Upper lobe of left lung (tissue), 6 donors: ENCODE measurements at regions not wholly inside any gene's neighbourhood (a gene's known extent, or its start where the extent isn't known, plus 50 kb on each side); places are given as distances from the start of the nearest gene placed in this dataset.
"Not testable (repeated sequence)": the region's sequence is repeated elsewhere in the genome, so short reads cannot be mapped to it uniquely, and the experiment has no call there.

Source experiments
- ATAC-seq, 2 donors: fragments of 200-7000 bp; cut with Tn5 transposase; one replicate each; pipeline ENCODE4 v1.9.1; 2022; ENCODE audit warnings: mild to moderate bottlenecking in 2 of 2, moderate library complexity in 2 of 2; ENCODE audit not compliant: low FRiP score in 2 of 2
- DNase-seq, 2 donors: peaks; one replicate each; pipeline ENCODE4 v3.0.0-alpha.2; 2019 to 2020
- H3K27ac ChIP-seq, 4 donors: fragments of 200-600 bp; sonication (generic); one replicate each; pipeline ENCODE4 v1.5.1; 2016 to 2019
- H3K27me3 ChIP-seq, 4 donors: fragments of 200-600 bp; sonication (generic); one replicate each; pipeline ENCODE4 v1.5.1; 2017 to 2019
- H3K36me3 ChIP-seq, 4 donors: fragments of 200-600 bp; sonication (generic); one replicate each; pipeline ENCODE4 v1.5.1; 2016 to 2019
- H3K4me1 ChIP-seq, 4 donors: fragments of 200-600 bp; sonication (generic); one replicate each; pipeline ENCODE4 v1.5.1; 2018 to 2019
- H3K4me3 ChIP-seq, 4 donors: fragments of 200-600 bp; sonication (generic); one replicate each; pipeline ENCODE4 v1.5.1; 2017 to 2019; ENCODE audit warnings: mild to moderate bottlenecking in 2 of 4, moderate library complexity in 1 of 4
- H3K9me3 ChIP-seq, 4 donors: fragments of 200-600 bp; sonication (generic); one replicate each; pipeline ENCODE4 v1.5.1; 2018 to 2019
- CTCF ChIP-seq, 6 experiments: fragments of 450-650 bp in 4 of 6; fragments of 200-600 bp in 2 of 6; sonication (generic) in 2 of 6; IDR thresholded peaks; one replicate each; pipeline ENCODE4 v1.5.1; 2016 to 2019; ENCODE audit warnings: antibody characterized with exemption in 6 of 6
- EP300 ChIP-seq, 4 donors: sonication (generic); formaldehyde crosslinking; IDR thresholded peaks; one replicate each; pipeline ENCODE4 v1.5.1; 2017; ENCODE audit warnings: antibody characterized with exemption in 4 of 4, control low read depth in 2 of 4
- POLR2A ChIP-seq, 4 donors: fragments of 450-650 bp; IDR thresholded peaks; one replicate each; pipeline ENCODE4 v1.5.1; 2016 to 2017; ENCODE audit warnings: antibody characterized with exemption in 4 of 4, mild to moderate bottlenecking in 2 of 4
- POLR2AphosphoS5 ChIP-seq, 2 donors: sonication (generic); formaldehyde crosslinking; IDR thresholded peaks; one replicate each; pipeline ENCODE4 v1.5.1; 2017; ENCODE audit warnings: antibody characterized with exemption in 2 of 2
- WGBS, 2 donors: methylation state at CpG; one replicate each; pipeline ENCODE4 v1.1.5; 2017 to 2018; 5-methylcytosine and 5-hydroxymethylcytosine counted together
- donor health status: DM: no; HTN: no; CAD: no; lungs with moderate emphysema.
- donor health status: DM: no; HTN: yes; CAD: no; lungs with severe emphysema.

GRCh38 chr6:22205266-22205665, 91.6 kb downstream of the PRL start:
- no peak overlapping the region for H3K27ac ChIP-seq
- ATAC-seq (no peak), DNase-seq (no peak)
- TF ChIP-seq CTCF (IDR thresholded peaks at IDR 0.05) (no peak), POLR2AphosphoS5 (IDR thresholded peaks at IDR 0.05) (no peak), EP300 (IDR thresholded peaks at IDR 0.05) (no peak), POLR2A (IDR thresholded peaks at IDR 0.05) (no peak)
- H3K9me3 ChIP-seq, result no peaks in the 10 kb centered on the region
- H3K27me3 ChIP-seq, result no peaks in the 10 kb centered on the region
- WGBS, 2 donors, result 75 to 94% methylated on average over 1 of the region's 1 CpG
- no peak overlapping the region for H3K4me3 ChIP-seq
- H3K36me3 ChIP-seq, result no peaks in the 10 kb centered on the region
- H3K4me1 ChIP-seq, result no peaks in the 10 kb centered on the region

GRCh38 chr6:22206106-22206505, 90.7 kb downstream of the PRL start:
- no peak for ATAC-seq
- H3K27ac ChIP-seq, result no peak overlapping the region
- 90 to 91% methylated on average over 5 of the region's 5 CpGs for WGBS, 2 donors

GRCh38 chr6:22208026-22208425, 88.8 kb downstream of the PRL start:
- WGBS, 2 donors, result 69 to 82% methylated on average over 1 of the region's 1 CpG
- H3K9me3 ChIP-seq, result no peaks in the 10 kb centered on the region
- TF ChIP-seq POLR2AphosphoS5 (IDR thresholded peaks at IDR 0.05) (no peak), CTCF (IDR thresholded peaks at IDR 0.05) (no peak), POLR2A (IDR thresholded peaks at IDR 0.05) (no peak), EP300 (IDR thresholded peaks at IDR 0.05) (no peak)
- H3K4me1 ChIP-seq, result no peaks in the 10 kb centered on the region
- no peak overlapping the region for H3K27ac ChIP-seq
- DNase-seq (no peak), ATAC-seq (no peak)
- H3K4me3 ChIP-seq, result no peak overlapping the region
- no peaks in the 10 kb centered on the region for H3K36me3 ChIP-seq
- H3K27me3 ChIP-seq, result no peaks in the 10 kb centered on the region

More at GRCh38 chr6:22206106-22206505, 90.7 kb downstream of the PRL start:
- DNase-seq, result no peak
- H3K36me3 ChIP-seq, result no peaks in the 10 kb centered on the region
- H3K9me3 ChIP-seq, result no peaks in the 10 kb centered on the region
- no peak for TF ChIP-seq CTCF (IDR thresholded peaks at IDR 0.05)
- no peak for TF ChIP-seq POLR2A (IDR thresholded peaks at IDR 0.05)
- TF ChIP-seq POLR2AphosphoS5 (IDR thresholded peaks at IDR 0.05), result no peak
- TF ChIP-seq EP300 (IDR thresholded peaks at IDR 0.05), result no peak
- H3K4me3 ChIP-seq, result no peak overlapping the region
- no peaks in the 10 kb centered on the region for H3K4me1 ChIP-seq
- no peaks in the 10 kb centered on the region for H3K27me3 ChIP-seq

- no peaks in the 10 kb centered on the region for H3K27me3 ChIP-seq
- ATAC-seq (no peak), DNase-seq (peak in 1 of 2 donors; percentile 0)
- no peak overlapping the region for H3K27ac ChIP-seq
- H3K4me3 ChIP-seq, result no peak overlapping the region
- no peaks in the 10 kb centered on the region for H3K36me3 ChIP-seq
- no peaks in the 10 kb centered on the region for H3K4me1 ChIP-seq
- H3K9me3 ChIP-seq, result no peaks in the 10 kb centered on the region
- TF ChIP-seq EP300 (IDR thresholded peaks at IDR 0.05), result no peak
- TF ChIP-seq POLR2AphosphoS5 (IDR thresholded peaks at IDR 0.05), result no peak
- no peak for TF ChIP-seq POLR2A (IDR thresholded peaks at IDR 0.05)
- TF ChIP-seq CTCF (IDR thresholded peaks at IDR 0.05), result no peak
- WGBS, 2 donors, result 93 to 100% methylated on average over 2 to 4 of the region's 5 CpGs
Observed at GRCh38 chr6:22214314-22214713, 82.5 kb downstream of the PRL start.

GRCh38 chr6:22215474-22215873, 81.4 kb downstream of the PRL start:
- H3K27ac ChIP-seq, H3K4me1 ChIP-seq, H3K4me3 ChIP-seq, H3K27me3 ChIP-seq, ATAC-seq, H3K9me3 ChIP-seq, H3K36me3 ChIP-seq, DNase-seq: not testable (repeated sequence)
- WGBS, 2 donors, result 72 to 93% methylated on average over 3 of the region's 3 CpGs
